Neural cell (in vitro differentiated cells): ENCODE measurements at regions not wholly inside any gene's neighbourhood (a gene's known extent, or its start where the extent isn't known, plus 50 kb on each side); places are given as distances from the start of the nearest gene placed in this dataset.

Source experiments
- H2AFZ ChIP-seq: fragments of 200-600, 300-800 bp; sonication (generic), shearing (Covaris generic); 2 replicates; pipeline ENCODE4 v1.6.0; 2014; ENCODE audit warnings: low read depth, mild to moderate bottlenecking, antibody characterized with exemption, low read length, moderate library complexity
- H3F3A ChIP-seq: fragments of 200-600 bp; shearing (Covaris generic); 2 replicates; pipeline ENCODE4 v1.6.1; 2016; ENCODE audit warnings: mild to moderate bottlenecking, moderate library complexity, mixed read lengths, antibody characterized with exemption, low read length; ENCODE audit not compliant: insufficient read depth, poor library complexity, severe bottlenecking
- H3K27ac ChIP-seq: fragments of 200-600, 300-800 bp; sonication (generic), shearing (Covaris generic); 2 replicates; pipeline ENCODE4 v1.5.1; 2014; ENCODE audit warnings: mild to moderate bottlenecking, low read length, moderate library complexity
- H3K27me3 ChIP-seq: fragments of 300-800, 200-600 bp; sonication (generic), shearing (Covaris generic); 2 replicates; pipeline ENCODE4 v1.6.0; 2014; ENCODE audit warnings: mild to moderate bottlenecking, low read depth, low read length, moderate library complexity; ENCODE audit not compliant: insufficient read depth
- H3K36me3 ChIP-seq: fragments of 300-800, 200-600 bp; sonication (generic), shearing (Covaris generic); 2 replicates; pipeline ENCODE4 v1.5.1; 2014; ENCODE audit warnings: mild to moderate bottlenecking, antibody characterized with exemption, low read length, moderate library complexity; ENCODE audit not compliant: insufficient read depth
- H3K4me2 ChIP-seq: fragments of 300-800, 200-600 bp; sonication (generic), shearing (Covaris generic); 2 replicates; pipeline ENCODE4 v1.6.0; 2014; ENCODE audit warnings: mild to moderate bottlenecking, low read length
- H3K4me3 ChIP-seq: fragments of 300-800, 200-600 bp; sonication (generic), shearing (Covaris generic); 2 replicates; pipeline ENCODE4 v1.5.1; 2014; ENCODE audit warnings: mild to moderate bottlenecking, low read length, moderate library complexity
- H3K79me2 ChIP-seq: fragments of 200-600 bp; shearing (Covaris generic); replicated peaks from 2 replicates; pipeline ENCODE4 v1.6.0; 2014; ENCODE audit warnings: mild to moderate bottlenecking, low read length, moderate library complexity; ENCODE audit not compliant: insufficient read depth
- H3K9ac ChIP-seq: fragments of 300-800, 200-600 bp; sonication (generic), shearing (Covaris generic); 2 replicates; pipeline ENCODE4 v1.6.1; 2016; ENCODE audit warnings: mild to moderate bottlenecking, low read length, mixed read lengths
- H3K9me2 ChIP-seq: fragments of 200-600 bp; shearing (Covaris generic); 2 replicates; pipeline ENCODE4 v1.6.1; 2016; ENCODE audit warnings: mild to moderate bottlenecking, low read length, mixed read lengths; ENCODE audit not compliant: insufficient read depth
- H3K9me3 ChIP-seq: fragments of 200-600, 300-800 bp; sonication (generic), shearing (Covaris generic); 2 replicates; pipeline ENCODE4 v1.6.1; 2016; ENCODE audit warnings: mild to moderate bottlenecking, mixed run types, low read length, moderate library complexity, mixed read lengths
- H4K20me1 ChIP-seq: fragments of 200-600 bp; shearing (Covaris generic); 2 replicates; pipeline ENCODE4 v1.6.1; 2016; ENCODE audit warnings: mild to moderate bottlenecking, mixed run types; ENCODE audit not compliant: insufficient read depth
- CTCF ChIP-seq: fragments of 450-650 bp; IDR thresholded peaks from 2 replicates; pipeline ENCODE4 v1.5.1; 2014; ENCODE audit warnings: antibody characterized with exemption, mild to moderate bottlenecking, moderate library complexity; ENCODE audit not compliant: poor library complexity, severe bottlenecking
- EP300 ChIP-seq: fragments of 450-650 bp; conservative IDR thresholded peaks from 2 replicates; pipeline ENCODE4 v1.6.1; 2014; ENCODE audit warnings: antibody characterized with exemption, mild to moderate bottlenecking, moderate library complexity; ENCODE audit not compliant: poor library complexity, severe bottlenecking
- EZH2 ChIP-seq: fragments of 200-600, 300-800 bp; shearing (Covaris generic), sonication (generic); IDR thresholded peaks from 2 replicates; pipeline ENCODE4 v1.6.1; 2014; ENCODE audit warnings: antibody characterized with exemption, low read length, borderline replicate concordance, mild to moderate bottlenecking; ENCODE audit not compliant: insufficient read depth, poor library complexity, severe bottlenecking
- MXI1 ChIP-seq: fragments of 450-650 bp; conservative IDR thresholded peaks from 2 replicates; pipeline ENCODE4 v1.6.1; 2014; ENCODE audit warnings: antibody characterized with exemption, mild to moderate bottlenecking; ENCODE audit not compliant: poor library complexity, severe bottlenecking
- POLR2AphosphoS5 ChIP-seq: IDR thresholded peaks from 2 replicates; pipeline ENCODE4 v1.6.1; 2012
- RAD21 ChIP-seq: fragments of 450-650 bp; conservative IDR thresholded peaks from 2 replicates; pipeline ENCODE4 v1.6.1; 2014; ENCODE audit warnings: antibody characterized with exemption, mild to moderate bottlenecking, moderate library complexity
- REST ChIP-seq: IDR thresholded peaks from 2 replicates; pipeline ENCODE4 v1.6.1; 2012; ENCODE audit warnings: borderline replicate concordance
- SMC3 ChIP-seq: fragments of 450-650 bp; conservative IDR thresholded peaks from 2 replicates; pipeline ENCODE4 v1.6.1; 2014; ENCODE audit warnings: antibody characterized with exemption, mild to moderate bottlenecking, moderate library complexity; ENCODE audit not compliant: poor library complexity
- TAF1 ChIP-seq: IDR thresholded peaks from 2 replicates; pipeline ENCODE4 v1.6.1; 2012; ENCODE audit warnings: low read depth

GRCh38 chr17:77814091-77814772 is 144.3 kb upstream of the TNRC6C start:
- no peak for TF ChIP-seq EP300
- no peak for TF ChIP-seq TAF1
- no peak for TF ChIP-seq SMC3
- TF ChIP-seq POLR2AphosphoS5, result no peak
- TF ChIP-seq CTCF, result no peak
- no peak for TF ChIP-seq RAD21
- no peak for TF ChIP-seq EZH2
- no peak for TF ChIP-seq REST
- TF ChIP-seq MXI1, result no peak
- Histone ChIP-seq H3K79me2 (no peaks in the 10 kb centered on the region), H2AFZ (no peak overlapping the region), H3K9ac (no peak overlapping the region), H3K4me2 (no peak overlapping the region), H3K9me2 (no peaks in the 10 kb centered on the region), H3K4me3 (no peak overlapping the region), H3K27ac (no peak overlapping the region), H3K9me3 (no peaks in the 10 kb centered on the region), H3K27me3 (no peaks in the 10 kb centered on the region), H3F3A (no peaks in the 10 kb centered on the region), H4K20me1 (no peaks in the 10 kb centered on the region), H3K36me3 (no peaks in the 10 kb centered on the region)

GRCh38 chr17:77815127-77815905 is 143.2 kb upstream of the TNRC6C start:
- Histone ChIP-seq H3K79me2 (no peaks in the 10 kb centered on the region), H4K20me1 (no peaks in the 10 kb centered on the region), H3K9me3 (no peaks in the 10 kb centered on the region), H3F3A (no peaks in the 10 kb centered on the region), H3K27ac (no peak overlapping the region), H2AFZ (no peak overlapping the region), H3K36me3 (no peaks in the 10 kb centered on the region), H3K4me3 (no peak overlapping the region), H3K27me3 (no peaks in the 10 kb centered on the region), H3K9me2 (no peaks in the 10 kb centered on the region), H3K4me2 (no peak overlapping the region), H3K9ac (no peak overlapping the region)
- TF ChIP-seq EZH2, result no peak
- no peak for TF ChIP-seq TAF1
- peak; percentile 39 for TF ChIP-seq RAD21
- no peak for TF ChIP-seq REST
- peak; percentile 26 for TF ChIP-seq CTCF
- no peak for TF ChIP-seq MXI1
- no peak for TF ChIP-seq EP300
- peak; percentile 48 for TF ChIP-seq SMC3
